GM18858 (cell line): ENCODE measurements at regions not wholly inside any gene's neighbourhood (a gene's known extent, or its start where the extent isn't known, plus 50 kb on each side); places are given as distances from the start of the nearest gene placed in this dataset.
A peak's percentile ranks its signal among the peaks of the same experiment; 100 is the strongest.
"Not testable (repeated sequence)": the region's sequence is repeated elsewhere in the genome, so short reads cannot be mapped to it uniquely, and the experiment has no call there.

Experiments used
- ATAC-seq: cut with Tn5 transposase; IDR thresholded peaks from one replicate; pipeline ENCODE4 v1.9.1; 2021; ENCODE audit not compliant: unreplicated experiment

GRCh38 chr11:86148345-86148747 is 79.5 kb upstream of the PICALM start:
- no peak for ATAC-seq

- no peak for ATAC-seq
Measured at GRCh38 chr11:86147004-86147403, 78.1 kb upstream of the PICALM start.

- ATAC-seq = no peak
Measured at GRCh38 chr11:86145439-86146156, 76.7 kb upstream of the PICALM start.

GRCh38 chr11:86144846-86145245 is 76.0 kb upstream of the PICALM start:
- no peak for ATAC-seq

GRCh38 chr11:86144087-86144486 is 75.2 kb upstream of the PICALM start:
- ATAC-seq = not testable (repeated sequence)

- ATAC-seq = no peak
Measured at GRCh38 chr11:86143087-86144030, 74.5 kb upstream of the PICALM start.

- ATAC-seq = no peak
Measured at GRCh38 chr11:86142170-86142569, 73.3 kb upstream of the PICALM start.

- no peak for ATAC-seq
Measured at GRCh38 chr11:86141727-86142126, 72.8 kb upstream of the PICALM start.

GRCh38 chr11:86140334-86140990 is 71.6 kb upstream of the PICALM start:
- no peak for ATAC-seq

GRCh38 chr11:86138958-86139357 is 70.1 kb upstream of the PICALM start:
- ATAC-seq = peak; percentile 86

GRCh38 chr11:86136538-86136937 is 67.7 kb upstream of the PICALM start:
- no peak for ATAC-seq

GRCh38 chr11:86135319-86135714 is 66.4 kb upstream of the PICALM start:
- no peak for ATAC-seq

GRCh38 chr11:86134580-86135318 is 65.9 kb upstream of the PICALM start:
- no peak for ATAC-seq

GRCh38 chr11:86132667-86133249 is 63.9 kb upstream of the PICALM start:
- no peak for ATAC-seq

GRCh38 chr11:86129740-86130540 is 61.1 kb upstream of the PICALM start:
- no peak for ATAC-seq

- ATAC-seq = no peak
Measured at GRCh38 chr11:86128914-86129313, 60.0 kb upstream of the PICALM start.

- no peak for ATAC-seq
Measured at GRCh38 chr11:86126862-86127261, 58.0 kb upstream of the PICALM start.

- ATAC-seq = peak; percentile 63
Measured at GRCh38 chr11:86124251-86125233, 55.7 kb upstream of the PICALM start.

- no peak for ATAC-seq
Measured at GRCh38 chr11:86122773-86123172, 53.9 kb upstream of the PICALM start.
